HFFc6 (cell line): ENCODE measurements at regions not wholly inside any gene's neighbourhood (a gene's known extent, or its start where the extent isn't known, plus 50 kb on each side); places are given as distances from the start of the nearest gene placed in this dataset.

ENCODE experiments used
- DNase-seq: peaks from one replicate; pipeline ENCODE4 v3.0.0-alpha.2; 2018
- H3K27ac Mint-ChIP-seq: 2 replicates; pipeline ENCODE4 v1.8.0; 2020; ENCODE audit warnings: mild to moderate bottlenecking, mixed read lengths
- H3K27me3 Mint-ChIP-seq: 2 replicates; pipeline ENCODE4 v1.8.0; 2021; ENCODE audit warnings: mild to moderate bottlenecking, moderate library complexity, mixed read lengths; ENCODE audit not compliant: insufficient read depth
- H3K36me3 Mint-ChIP-seq: 2 replicates; pipeline ENCODE4 v1.8.0; 2021; ENCODE audit warnings: low read depth, mixed read lengths
- H3K4me1 Mint-ChIP-seq: 2 replicates; pipeline ENCODE4 v1.8.0; 2020; ENCODE audit warnings: low read depth, mixed read lengths
- H3K4me3 Mint-ChIP-seq: 2 replicates; pipeline ENCODE4 v1.8.0; 2020; ENCODE audit warnings: mild to moderate bottlenecking, moderate library complexity, mixed read lengths
- H3K9me3 Mint-ChIP-seq: 2 replicates; pipeline ENCODE4 v1.8.0; 2020; ENCODE audit warnings: mild to moderate bottlenecking, mixed read lengths
- TF ChIP-seq, protein P1 (sequence below): fragments of 200-600 bp; sonication (generic); IDR thresholded peaks from 2 replicates; pipeline ENCODE4 v1.5.0; 2021; ENCODE audit warnings: antibody characterized with exemption, mild to moderate bottlenecking

DNA sequence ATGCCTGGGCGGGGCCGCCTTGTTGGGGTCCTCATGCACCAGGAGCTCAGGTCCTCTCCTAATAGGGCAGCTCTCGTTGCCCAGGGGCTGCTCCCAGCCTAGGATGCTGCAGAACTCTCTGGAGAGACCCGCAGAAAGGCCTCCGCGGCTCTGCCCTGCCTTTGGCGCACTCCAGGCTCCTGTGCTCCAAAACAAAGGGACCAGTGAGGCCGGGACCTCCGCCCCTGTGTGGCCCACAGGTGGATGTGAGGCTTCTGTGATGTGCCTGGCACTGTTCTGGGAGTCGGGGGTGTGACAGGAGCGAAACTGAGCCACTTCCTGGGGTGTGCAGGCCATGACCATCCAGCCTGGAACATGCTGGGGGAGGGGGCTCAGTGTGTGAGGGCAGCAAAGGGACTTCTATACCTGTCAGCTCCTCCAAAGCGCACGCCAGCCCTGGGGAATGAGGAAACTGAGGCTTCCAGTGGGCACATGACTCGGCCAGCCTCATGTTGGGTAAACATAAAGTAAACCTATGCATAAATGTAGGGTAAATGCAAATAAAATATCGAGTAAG, 153.2 kb downstream of the IRF8 start:
- H3K36me3 Mint-ChIP-seq = no peaks in the 10 kb centered on the region
- no peak overlapping the region for H3K27ac Mint-ChIP-seq
- H3K4me3 Mint-ChIP-seq = no peak overlapping the region
- peaks cover 44% of the 10 kb centered on the region for H3K27me3 Mint-ChIP-seq
- no peak for DNase-seq
- no peaks in the 10 kb centered on the region for H3K4me1 Mint-ChIP-seq
- TF ChIP-seq, protein P1, sequence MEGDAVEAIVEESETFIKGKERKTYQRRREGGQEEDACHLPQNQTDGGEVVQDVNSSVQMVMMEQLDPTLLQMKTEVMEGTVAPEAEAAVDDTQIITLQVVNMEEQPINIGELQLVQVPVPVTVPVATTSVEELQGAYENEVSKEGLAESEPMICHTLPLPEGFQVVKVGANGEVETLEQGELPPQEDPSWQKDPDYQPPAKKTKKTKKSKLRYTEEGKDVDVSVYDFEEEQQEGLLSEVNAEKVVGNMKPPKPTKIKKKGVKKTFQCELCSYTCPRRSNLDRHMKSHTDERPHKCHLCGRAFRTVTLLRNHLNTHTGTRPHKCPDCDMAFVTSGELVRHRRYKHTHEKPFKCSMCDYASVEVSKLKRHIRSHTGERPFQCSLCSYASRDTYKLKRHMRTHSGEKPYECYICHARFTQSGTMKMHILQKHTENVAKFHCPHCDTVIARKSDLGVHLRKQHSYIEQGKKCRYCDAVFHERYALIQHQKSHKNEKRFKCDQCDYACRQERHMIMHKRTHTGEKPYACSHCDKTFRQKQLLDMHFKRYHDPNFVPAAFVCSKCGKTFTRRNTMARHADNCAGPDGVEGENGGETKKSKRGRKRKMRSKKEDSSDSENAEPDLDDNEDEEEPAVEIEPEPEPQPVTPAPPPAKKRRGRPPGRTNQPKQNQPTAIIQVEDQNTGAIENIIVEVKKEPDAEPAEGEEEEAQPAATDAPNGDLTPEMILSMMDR = no peak
- no peaks in the 10 kb centered on the region for H3K9me3 Mint-ChIP-seq

DNA sequence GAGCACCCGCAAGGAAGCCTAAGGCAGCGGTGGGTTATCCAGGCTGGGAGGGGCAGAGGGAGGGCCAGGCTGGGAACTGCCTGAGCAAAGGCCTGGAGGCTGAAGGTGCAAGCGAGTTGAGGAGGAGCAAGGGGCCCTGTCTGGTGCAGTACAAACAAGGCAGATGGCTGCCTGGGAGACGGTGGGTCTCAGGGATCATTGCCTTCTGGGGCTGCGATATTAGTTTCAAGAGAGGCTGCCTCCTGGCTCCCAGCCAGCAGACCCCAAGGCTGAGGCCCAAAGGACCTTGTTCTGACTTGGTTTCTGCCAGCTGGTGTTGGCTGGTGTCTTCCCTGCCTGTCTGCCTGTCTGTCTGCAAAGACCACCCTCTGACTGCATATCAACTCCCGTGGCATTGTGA, 154.0 kb downstream of the IRF8 start:
- Mint-ChIP-seq H3K9me3 (no peaks in the 10 kb centered on the region), H3K27me3 (peaks cover 41% of the 10 kb centered on the region), H3K36me3 (no peaks in the 10 kb centered on the region), H3K4me1 (no peaks in the 10 kb centered on the region), H3K4me3 (no peak overlapping the region), H3K27ac (no peak overlapping the region)
- TF ChIP-seq, protein P1 = no peak
- DNase-seq = no peak

DNA sequence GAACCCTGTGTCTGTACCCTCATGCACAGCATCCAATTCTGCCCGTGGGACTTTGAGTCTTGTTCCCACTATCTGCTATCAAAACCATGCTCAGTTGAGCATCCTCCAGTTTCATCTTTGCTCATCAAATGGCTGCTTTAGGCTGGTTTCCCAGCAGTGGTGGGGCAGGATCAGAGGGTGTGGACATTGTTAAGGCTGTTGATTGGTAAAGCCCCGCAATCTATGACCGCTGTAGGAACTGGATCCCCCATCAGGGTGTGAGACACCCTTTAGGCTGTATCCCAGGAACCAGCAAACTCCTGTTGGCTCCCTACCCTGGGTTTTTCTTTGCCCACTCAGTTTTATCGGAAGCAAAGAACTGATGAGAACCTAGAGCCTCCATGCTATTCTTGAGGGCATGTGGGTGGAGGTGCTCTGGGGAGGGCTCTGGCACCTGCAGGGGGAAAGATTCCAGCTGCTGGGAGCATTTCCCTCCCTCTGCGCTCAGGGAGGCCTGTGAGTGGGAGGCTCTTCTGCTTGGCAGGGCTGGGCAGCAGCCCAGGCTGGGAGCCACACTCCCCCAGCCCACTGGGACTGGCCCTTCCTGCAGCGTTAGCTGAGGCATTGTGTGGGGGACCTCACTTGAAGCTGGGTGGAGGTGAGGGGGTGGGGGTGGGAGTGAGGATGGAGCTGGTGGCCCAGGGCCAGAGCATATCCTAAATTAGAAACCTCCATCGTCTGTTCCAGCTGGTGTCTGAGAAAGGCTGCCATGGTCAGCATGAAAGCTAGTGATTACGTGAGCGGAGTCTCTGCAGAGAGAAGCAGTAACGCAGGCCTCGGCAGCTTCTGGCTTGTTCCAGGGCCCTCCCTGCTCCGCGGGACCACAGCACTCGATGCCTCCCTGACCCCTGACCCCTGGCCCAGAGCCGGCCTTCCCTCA, 160.6 kb downstream of the IRF8 start:
- Mint-ChIP-seq H3K4me1 (no peaks in the 10 kb centered on the region), H3K36me3 (no peaks in the 10 kb centered on the region), H3K27ac (no peak overlapping the region), H3K27me3 (peaks cover 49% of the 10 kb centered on the region), H3K4me3 (no peak overlapping the region), H3K9me3 (no peaks in the 10 kb centered on the region)
- DNase-seq = no peak
- TF ChIP-seq, protein P1 = no peak

DNA sequence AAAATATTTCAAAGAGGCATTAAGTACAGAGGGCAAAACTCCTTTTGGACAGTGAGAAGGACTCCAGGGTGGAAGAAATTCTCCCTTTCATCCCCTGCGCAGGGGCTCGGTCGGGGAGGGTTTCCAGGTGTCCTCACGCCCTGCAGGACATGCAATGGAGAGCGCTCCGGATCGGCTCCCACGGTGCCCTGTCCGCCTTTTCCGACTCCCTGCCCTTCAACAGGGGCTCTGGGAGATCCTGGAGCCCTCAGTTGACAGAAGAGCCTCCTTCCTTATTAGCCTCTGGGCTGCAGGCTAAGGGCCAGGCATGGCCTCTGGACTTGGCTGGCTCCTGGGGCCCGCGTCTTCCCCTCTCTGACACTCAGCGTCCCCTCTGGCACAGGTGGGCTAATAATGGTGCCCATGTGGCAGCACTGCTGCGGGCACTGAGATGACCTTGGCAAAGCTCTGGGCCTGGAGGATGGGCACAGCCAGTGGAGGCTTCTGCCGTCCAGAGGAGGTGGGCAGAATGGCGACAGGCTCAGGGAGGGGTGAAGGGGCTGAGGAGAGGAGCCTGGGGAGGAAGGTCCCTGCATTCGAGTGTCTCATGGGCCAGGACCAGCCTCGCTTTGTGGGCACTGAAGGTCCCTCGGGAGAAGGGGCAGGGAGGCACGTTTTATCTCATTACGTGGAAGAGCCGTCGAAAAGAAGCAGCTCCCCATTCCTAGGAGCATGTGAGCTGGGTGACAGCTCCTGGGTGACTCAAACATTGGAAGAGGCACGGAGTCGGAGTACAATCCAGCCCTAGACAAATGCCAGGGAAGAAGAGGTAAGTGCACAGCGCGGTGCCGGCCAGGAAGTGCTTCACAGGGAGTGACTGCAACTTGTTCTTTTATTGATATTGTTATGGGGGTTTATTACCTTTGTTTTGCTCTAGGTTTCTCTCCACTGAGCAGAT, 161.7 kb downstream of the IRF8 start:
- H3K27ac Mint-ChIP-seq = no peak overlapping the region

DNA sequence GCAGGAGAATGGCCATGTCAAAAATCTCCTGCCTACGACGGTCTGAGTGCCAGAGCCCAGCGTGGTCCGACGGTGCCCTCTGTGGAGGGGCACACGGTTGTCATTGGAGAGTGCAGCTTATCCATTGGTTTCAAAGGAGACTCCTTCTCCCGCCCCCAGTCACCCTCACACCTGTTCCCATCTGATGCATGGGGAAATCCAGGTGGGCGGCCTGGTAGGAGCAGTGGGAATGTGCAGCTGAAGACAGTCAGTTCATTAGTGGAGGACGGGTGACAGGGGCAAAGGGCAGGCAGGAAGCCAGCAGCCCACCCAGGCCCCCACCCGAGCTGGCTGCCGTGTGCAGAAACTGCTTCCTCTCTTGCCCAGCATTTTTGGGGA, 162.3 kb downstream of the IRF8 start:
- Mint-ChIP-seq H3K27me3 (peaks cover 37% of the 10 kb centered on the region), H3K4me1 (no peaks in the 10 kb centered on the region), H3K9me3 (no peaks in the 10 kb centered on the region)

More for the DNA sequence above, 161.7 kb downstream of the IRF8 start:
- Mint-ChIP-seq H3K36me3 (no peaks in the 10 kb centered on the region), H3K4me1 (no peaks in the 10 kb centered on the region), H3K9me3 (no peaks in the 10 kb centered on the region), H3K27me3 (peaks cover 43% of the 10 kb centered on the region), H3K4me3 (no peak overlapping the region)
- TF ChIP-seq, protein P1 = no peak
- no peak for DNase-seq

More for the DNA sequence above, 162.3 kb downstream of the IRF8 start:
- TF ChIP-seq, protein P1 = no peak
- DNase-seq = no peak
- Mint-ChIP-seq H3K36me3 (no peaks in the 10 kb centered on the region), H3K27ac (no peak overlapping the region), H3K4me3 (no peak overlapping the region)
